HG03575 (cell line): ENCODE measurements at regions not wholly inside any gene's neighbourhood (a gene's known extent, or its start where the extent isn't known, plus 50 kb on each side); places are given as distances from the start of the nearest gene placed in this dataset.
"Not testable (repeated sequence)": the region's sequence is repeated elsewhere in the genome, so short reads cannot be mapped to it uniquely, and the experiment has no call there.

Source experiments
- ATAC-seq: cut with Tn5 transposase; IDR thresholded peaks from one replicate; pipeline ENCODE4 v1.9.1; 2021; ENCODE audit not compliant: unreplicated experiment, insufficient number of reproducible peaks, low FRiP score; ENCODE audit errors: extremely low read depth

- no peak for ATAC-seq
Measured at GRCh38 chr5:111854186-111854585, 97.2 kb upstream of the NREP start.

GRCh38 chr5:111853748-111854147, 96.8 kb upstream of the NREP start:
- ATAC-seq = peak; percentile 44

- ATAC-seq = no peak
Measured at GRCh38 chr5:111851631-111852548, 94.9 kb upstream of the NREP start.

GRCh38 chr5:111848476-111848875, 91.5 kb upstream of the NREP start:
- no peak for ATAC-seq

- no peak for ATAC-seq
Measured at GRCh38 chr5:111847052-111847925, 90.3 kb upstream of the NREP start.

GRCh38 chr5:111840036-111840674, 83.2 kb upstream of the NREP start:
- ATAC-seq = no peak

- ATAC-seq = no peak
Measured at GRCh38 chr5:111839438-111839837, 82.4 kb upstream of the NREP start.

GRCh38 chr5:111836426-111836825, 79.4 kb upstream of the NREP start:
- ATAC-seq = no peak

- ATAC-seq = no peak
Measured at GRCh38 chr5:111834926-111835599, 78.1 kb upstream of the NREP start.

GRCh38 chr5:111830333-111830732, 73.3 kb upstream of the NREP start:
- ATAC-seq = no peak

GRCh38 chr5:111829701-111830100, 72.7 kb upstream of the NREP start:
- ATAC-seq = no peak

- ATAC-seq = no peak
Measured at GRCh38 chr5:111826064-111826463, 69.1 kb upstream of the NREP start.

- no peak for ATAC-seq
Measured at GRCh38 chr5:111820072-111820471, 63.1 kb upstream of the NREP start.

GRCh38 chr5:111819028-111819427, 62.0 kb upstream of the NREP start:
- not testable (repeated sequence) for ATAC-seq

GRCh38 chr5:111813537-111813936, 56.5 kb upstream of the NREP start:
- no peak for ATAC-seq

GRCh38 chr5:111810112-111810511, 53.1 kb upstream of the NREP start:
- ATAC-seq = no peak
